PC-9 (cell line): ENCODE measurements at regions not wholly inside any gene's neighbourhood (a gene's known extent, or its start where the extent isn't known, plus 50 kb on each side); places are given as distances from the start of the nearest gene placed in this dataset.
A peak's percentile ranks its signal among the peaks of the same experiment; 100 is the strongest.

Experiments used
- BruUV-seq: library from RNA; stranded (reverse); fragments of 400-500 nt; replicated peaks from 2 replicates; lab custom pipeline; 2021; lab: Mats Ljungman, UMichigan
- CTCF ChIA-PET: fragments of 300-600 bp; sonication (Branson Sonifier 250); formaldehyde crosslinking; loops from one replicate; lab custom pipeline; 2022; ENCODE audit warnings: antibody characterized with exemption; lab: Charles Lee
- POLR2A ChIA-PET: fragments of 300-600 bp; sonication (Branson Sonifier 250); formaldehyde crosslinking; loops from one replicate; lab custom pipeline; 2022; ENCODE audit warnings: antibody characterized with exemption; ENCODE audit not compliant: unreplicated experiment; lab: Charles Lee
- DNase-seq, 2 experiments: peaks; one replicate each; pipeline versions ENCODE4 v3.0.0 to v3.0.0-alpha.2; 2015 to 2022; ENCODE audit warnings: mixed read lengths in 1 of 2
- H2AFZ ChIP-seq: fragments of 200-600 bp; sonication (generic); 2 replicates; pipeline ENCODE4 v1.8.1; 2017; ENCODE audit warnings: antibody characterized with exemption
- H3F3A ChIP-seq: fragments of 200-600 bp; sonication (generic); 2 replicates; pipeline ENCODE4 v1.8.1; 2017; ENCODE audit warnings: antibody characterized with exemption, mild to moderate bottlenecking, low read depth; ENCODE audit not compliant: insufficient read depth
- H3K27ac ChIP-seq: fragments of 200-600 bp; sonication (generic); 2 replicates; pipeline ENCODE4 v1.6.1; 2016; ENCODE audit warnings: mixed run types
- H3K27me3 ChIP-seq: fragments of 200-600 bp; sonication (generic); 2 replicates; pipeline ENCODE4 v1.6.1; 2016; ENCODE audit warnings: low read depth, mixed run types; ENCODE audit not compliant: insufficient read depth
- H3K36me3 ChIP-seq: fragments of 200-600 bp; sonication (generic); 2 replicates; pipeline ENCODE4 v1.6.1; 2016; ENCODE audit warnings: low read depth, mixed run types
- H3K4me1 ChIP-seq: fragments of 200-600 bp; sonication (generic); replicated peaks from 2 replicates; pipeline ENCODE4 v1.6.1; 2016; ENCODE audit warnings: mixed run types; ENCODE audit not compliant: insufficient read depth
- H3K4me2 ChIP-seq: fragments of 200-600 bp; sonication (generic); 2 replicates; pipeline ENCODE4 v1.6.1; 2017; ENCODE audit warnings: mixed run types
- H3K4me3 ChIP-seq: fragments of 200-600 bp; sonication (generic); 2 replicates; pipeline ENCODE4 v1.6.1; 2016; ENCODE audit warnings: mixed run types
- H3K79me2 ChIP-seq: fragments of 200-600 bp; sonication (generic); 2 replicates; pipeline ENCODE4 v1.6.1; 2017; ENCODE audit warnings: low read depth, mixed run types
- H3K9me2 ChIP-seq: fragments of 200-600 bp; sonication (generic); 2 replicates; pipeline ENCODE4 v1.8.1; 2017; ENCODE audit warnings: mild to moderate bottlenecking; ENCODE audit not compliant: insufficient read depth
- H3K9me3 ChIP-seq: fragments of 200-600 bp; sonication (generic); 2 replicates; pipeline ENCODE4 v1.8.1; 2016; ENCODE audit warnings: low read depth; ENCODE audit not compliant: insufficient read depth
- H4K20me1 ChIP-seq: fragments of 200-600 bp; sonication (generic); 2 replicates; pipeline ENCODE4 v1.8.1; 2017; ENCODE audit not compliant: insufficient read depth
- CTCF ChIP-seq: fragments of 200-600 bp; sonication (generic); conservative IDR thresholded peaks from 2 replicates; pipeline ENCODE4 v1.6.1; 2017; ENCODE audit warnings: mixed run types, antibody characterized with exemption, mild to moderate bottlenecking, moderate library complexity
- EZH2 ChIP-seq: fragments of 200-600 bp; sonication (generic); IDR thresholded peaks from 2 replicates; pipeline ENCODE4 v1.8.0; 2017; ENCODE audit warnings: antibody characterized with exemption, low read depth
- intact Hi-C: fragments of 100-400 bp; cut with micrococcal nuclease; formaldehyde crosslinking; loops from one replicate; pipeline ENCODE4 v1.10.0; 2022; ENCODE audit not compliant: unreplicated experiment

- Histone ChIP-seq H3K27ac (no peak overlapping the region), H3K9me2 (no peaks in the 10 kb centered on the region), H3K4me3 (no peak overlapping the region), H2AFZ (no peak overlapping the region), H3K4me1 (no peaks in the 10 kb centered on the region), H3K36me3 (no peaks in the 10 kb centered on the region), H3K79me2 (no peaks in the 10 kb centered on the region), H3K4me2 (no peak overlapping the region), H3F3A (no peaks in the 10 kb centered on the region), H3K9me3 (no peaks in the 10 kb centered on the region), H3K27me3 (no peaks in the 10 kb centered on the region), H4K20me1 (no peaks in the 10 kb centered on the region)
- no peak for DNase-seq
- CTCF ChIA-PET, result no interaction called here
- intact Hi-C loops, result no loop called here
- POLR2A ChIA-PET, result no interaction called here
- TF ChIP-seq CTCF, result no peak
- no peak for TF ChIP-seq EZH2
- BruUV-seq, result no TSS peak
Observed at GRCh38 chr7:93039786-93040185, 78.0 kb downstream of the SAMD9 start.

- POLR2A ChIA-PET, result no interaction called here
- Histone ChIP-seq H3K4me2 (no peak overlapping the region), H3K36me3 (no peaks in the 10 kb centered on the region), H3K9me3 (no peaks in the 10 kb centered on the region), H3K27ac (no peak overlapping the region), H3K79me2 (no peaks in the 10 kb centered on the region), H3K27me3 (no peaks in the 10 kb centered on the region), H2AFZ (no peak overlapping the region), H3F3A (no peaks in the 10 kb centered on the region), H3K4me3 (no peak overlapping the region), H4K20me1 (no peaks in the 10 kb centered on the region), H3K9me2 (no peaks in the 10 kb centered on the region), H3K4me1 (no peaks in the 10 kb centered on the region)
- no peak for DNase-seq
- intact Hi-C loops, result no loop called here
- CTCF ChIA-PET, result no interaction called here
- no TSS peak for BruUV-seq
- TF ChIP-seq CTCF, result no peak
- TF ChIP-seq EZH2, result no peak
Observed at GRCh38 chr7:93039282-93039681, 78.5 kb downstream of the SAMD9 start.

DNA sequence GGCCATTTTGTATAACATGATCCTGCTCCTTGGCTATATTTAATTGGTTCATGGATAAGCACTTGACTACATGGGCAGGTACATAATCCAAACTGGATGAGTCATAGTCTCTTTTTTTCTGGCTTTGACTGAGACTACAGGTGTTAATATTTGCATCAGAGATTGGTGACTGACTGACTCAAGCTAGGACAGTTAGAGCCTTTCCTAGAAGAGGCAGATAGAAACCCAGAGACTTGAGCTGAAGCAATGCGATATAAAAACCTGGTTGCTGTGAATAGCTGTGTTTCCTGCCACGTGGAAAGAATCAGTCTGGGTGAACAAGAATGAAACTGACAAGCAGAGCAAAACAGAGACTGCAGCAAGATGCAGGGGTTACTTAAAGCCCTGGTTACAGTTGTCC is 81.0 kb downstream of the SAMD9 start:
- intact Hi-C loops, result no loop called here
- Histone ChIP-seq H3K27me3 (no peaks in the 10 kb centered on the region), H3K9me2 (no peaks in the 10 kb centered on the region), H3K9me3 (no peaks in the 10 kb centered on the region; the same call in 1 of the 2 replicates), H4K20me1 (no peaks in the 10 kb centered on the region), H3K27ac (no peak overlapping the region), H2AFZ (no peak overlapping the region), H3K79me2 (no peaks in the 10 kb centered on the region), H3F3A (no peaks in the 10 kb centered on the region), H3K4me3 (no peak overlapping the region), H3K36me3 (no peaks in the 10 kb centered on the region), H3K4me1 (no peaks in the 10 kb centered on the region), H3K4me2 (no peak overlapping the region)
- CTCF ChIA-PET, result no interaction called here
- no peak for TF ChIP-seq EZH2
- TF ChIP-seq CTCF, result no peak
- DNase-seq, result peak in 1 of 2 experiments; percentile 57
- POLR2A ChIA-PET, result interaction anchor here (0.7 kb wide), 1 partner anchor 53 kb away, joined by 5 read pairs; no protein-coding TSS in a partner anchor
- no TSS peak for BruUV-seq
